ENCODE measurements at regions not wholly inside any gene's neighbourhood (a gene's known extent, or its start where the extent isn't known, plus 50 kb on each side); places are given as distances from the start of the nearest gene placed in this dataset.

GRCh38 chr21:35705237-35705887 is 355.0 kb downstream of the SETD4 start:
- POLR2A ChIA-PET: no interaction called here
- TF ChIP-seq CTCF (IDR thresholded peaks at IDR 0.05; ENCODE audit: insufficient read depth, low read length, missing control alignments): no peak
- H3K4me3 ChIP-seq (ENCODE audit: low read depth, low read length): no peak overlapping the region
- no peak for DNase-seq (ENCODE audit: low read depth, low spot score)
- CTCF ChIA-PET: interaction anchor here (1.8 kb wide), 1 partner anchor 10 kb away, joined by 4 read pairs; no protein-coding TSS in a partner anchor

GRCh38 chr21:35703704-35704103 is 356.6 kb downstream of the SETD4 start:
- ChIA-PET POLR2A (no interaction called here), CTCF (no interaction called here)
- DNase-seq (ENCODE audit: low read depth, low spot score): no peak
- H3K4me3 ChIP-seq (ENCODE audit: low read depth, low read length): no peak overlapping the region
- TF ChIP-seq CTCF (IDR thresholded peaks at IDR 0.05; ENCODE audit: insufficient read depth, low read length, missing control alignments): no peak

GRCh38 chr21:35699361-35699760 is 361.0 kb downstream of the SETD4 start:
- CTCF ChIA-PET: no interaction called here
- no peak for TF ChIP-seq CTCF (IDR thresholded peaks at IDR 0.05; ENCODE audit: insufficient read depth, low read length, missing control alignments)
- no peak for DNase-seq (ENCODE audit: low read depth, low spot score)
- H3K4me3 ChIP-seq (ENCODE audit: low read depth, low read length): no peak overlapping the region
- POLR2A ChIA-PET: no interaction called here

- CTCF ChIA-PET: interaction anchor here (1.0 to 1.5 kb wide), 2 partner anchors 9 to 39 kb away, joined by 3 read pairs; no protein-coding TSS in a partner anchor
- POLR2A ChIA-PET: no interaction called here
- H3K4me3 ChIP-seq (ENCODE audit: low read depth, low read length): no peak overlapping the region
- TF ChIP-seq CTCF (IDR thresholded peaks at IDR 0.05; ENCODE audit: insufficient read depth, low read length, missing control alignments): no peak
- no peak for DNase-seq (ENCODE audit: low read depth, low spot score)
Observed at GRCh38 chr21:35697321-35697808, 363.0 kb downstream of the SETD4 start.

GRCh38 chr21:35696644-35697043 is 363.7 kb downstream of the SETD4 start:
- no peak for DNase-seq (ENCODE audit: low read depth, low spot score)
- ChIA-PET POLR2A (no interaction called here), CTCF (no interaction called here)
- H3K4me3 ChIP-seq (ENCODE audit: low read depth, low read length): no peak overlapping the region
- TF ChIP-seq CTCF (IDR thresholded peaks at IDR 0.05; ENCODE audit: insufficient read depth, low read length, missing control alignments): no peak

GRCh38 chr21:35692311-35692710 is 368.0 kb downstream of the SETD4 start:
- CTCF ChIA-PET: no interaction called here
- no peak for DNase-seq (ENCODE audit: low read depth, low spot score)
- TF ChIP-seq CTCF (IDR thresholded peaks at IDR 0.05; ENCODE audit: insufficient read depth, low read length, missing control alignments): no peak
- POLR2A ChIA-PET: no interaction called here
- no peak overlapping the region for H3K4me3 ChIP-seq (ENCODE audit: low read depth, low read length)

Data from AG04449 (cell line).